ENCODE measurements at regions not wholly inside any gene's neighbourhood (a gene's known extent, or its start where the extent isn't known, plus 50 kb on each side); places are given as distances from the start of the nearest gene placed in this dataset.

- in situ Hi-C loops (cut with HindIII; ENCODE audit: low pct_unique_long_range_greater_than_20kb, low sequenced_read_pairs): no loop called here
- DNase-seq (ENCODE audit: low read depth, low spot score): no peak
These were observed 163.0 kb downstream of the IRS1 start for GRCh38 chr2:226636586-226636985.

DNA sequence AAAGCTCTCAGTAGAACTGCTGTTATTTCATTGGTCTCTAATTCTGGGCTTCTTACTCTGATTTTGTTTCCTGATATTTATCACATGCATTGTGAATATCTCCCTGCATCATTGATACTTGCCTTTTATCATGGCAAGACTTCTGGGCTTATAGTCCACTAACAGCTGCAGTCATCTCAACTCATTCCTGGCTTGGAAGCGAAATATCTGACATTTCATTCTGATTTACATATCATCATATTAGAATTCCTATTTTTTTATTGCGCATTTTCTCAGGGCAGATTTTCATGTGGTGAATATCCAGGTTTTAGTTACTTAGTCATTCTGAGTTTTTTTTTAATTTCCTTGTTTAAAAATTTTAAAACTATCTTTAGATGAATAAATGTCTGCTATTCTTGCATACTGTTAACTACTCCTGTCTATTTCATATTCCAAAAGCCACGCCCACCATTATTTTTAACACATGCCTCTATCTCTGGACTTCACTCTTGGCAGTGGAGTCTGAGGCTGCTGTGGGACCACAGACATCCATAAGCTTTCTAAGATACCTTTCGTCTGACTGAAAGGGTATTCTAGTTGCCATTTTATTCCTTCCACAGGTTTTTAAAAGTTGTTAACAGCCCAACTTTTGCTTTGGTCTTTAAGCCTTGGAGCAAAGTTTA is 164.5 kb downstream of the IRS1 start:
- DNase-seq (ENCODE audit: low read depth, low spot score): no peak
- in situ Hi-C loops (cut with HindIII; ENCODE audit: low pct_unique_long_range_greater_than_20kb, low sequenced_read_pairs): no loop called here

- no peak for DNase-seq (ENCODE audit: low read depth, low spot score)
- in situ Hi-C loops (cut with HindIII; ENCODE audit: low pct_unique_long_range_greater_than_20kb, low sequenced_read_pairs): no loop called here
These were observed 167.9 kb downstream of the IRS1 start for GRCh38 chr2:226631671-226632070.

- no peak for DNase-seq (ENCODE audit: low read depth, low spot score)
- in situ Hi-C loops (cut with HindIII; ENCODE audit: low pct_unique_long_range_greater_than_20kb, low sequenced_read_pairs): no loop called here
These were observed 168.4 kb downstream of the IRS1 start for GRCh38 chr2:226631187-226631586.

DNA sequence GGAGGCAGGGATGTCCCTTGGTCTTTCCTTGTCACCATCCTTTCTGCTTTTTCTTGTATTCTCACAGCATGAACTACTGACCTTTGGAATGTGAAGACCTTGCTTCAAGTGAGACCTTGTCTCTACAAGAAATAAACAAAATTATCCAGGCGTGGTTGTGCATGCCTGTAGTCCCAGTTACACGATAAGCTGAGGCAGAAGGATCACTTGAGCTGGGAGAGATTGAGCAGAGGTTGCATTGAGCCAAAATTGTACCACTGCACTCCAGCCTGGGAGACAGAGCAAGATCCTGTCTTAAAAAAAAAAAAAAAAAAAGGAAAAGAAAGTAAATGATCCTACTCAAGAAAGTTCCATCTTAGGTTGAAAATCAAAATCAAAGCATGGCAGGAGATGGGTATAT is 173.7 kb downstream of the IRS1 start:
- no peak for DNase-seq (ENCODE audit: low read depth, low spot score)
- in situ Hi-C loops (cut with HindIII; ENCODE audit: low pct_unique_long_range_greater_than_20kb, low sequenced_read_pairs): no loop called here

DNA sequence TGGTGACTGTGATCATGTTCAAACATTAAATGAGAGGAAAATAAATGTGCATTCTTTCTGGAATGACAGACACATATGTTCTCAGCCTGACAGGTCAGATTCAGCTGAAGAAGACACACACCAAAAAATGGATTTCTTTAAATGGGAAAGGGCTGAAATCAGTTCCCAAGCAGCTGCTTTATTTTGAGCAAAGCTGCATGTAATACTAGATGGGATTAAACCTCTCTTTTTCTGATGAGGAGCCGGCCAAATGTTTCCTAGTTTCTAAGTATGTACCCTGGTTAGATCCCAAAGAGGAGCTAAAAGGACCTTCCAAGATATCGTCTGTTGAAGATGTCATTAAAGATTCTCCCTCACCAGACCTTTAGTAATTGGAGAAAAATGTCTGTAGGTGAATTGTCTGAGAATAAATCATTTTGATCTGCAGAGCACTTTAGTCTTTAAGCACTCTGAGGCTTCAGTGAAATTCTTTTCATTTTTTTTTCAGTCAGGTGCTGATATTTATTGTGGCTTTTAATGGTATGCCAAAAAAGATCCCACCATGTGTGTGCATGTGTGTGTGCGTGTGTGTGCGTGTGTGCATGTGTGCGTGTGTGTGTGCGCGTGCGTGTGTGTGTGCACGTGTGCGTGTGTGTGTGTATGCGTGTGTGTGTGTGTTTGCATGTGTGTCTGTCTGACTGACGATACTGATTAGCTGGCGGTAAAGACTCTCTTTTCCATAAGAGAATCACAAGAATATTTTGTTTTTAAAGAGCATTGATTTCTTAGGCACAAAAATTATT is 175.8 kb downstream of the IRS1 start:
- in situ Hi-C loops (cut with HindIII; ENCODE audit: low pct_unique_long_range_greater_than_20kb, low sequenced_read_pairs): no loop called here
- DNase-seq (ENCODE audit: low read depth, low spot score): no peak

DNA sequence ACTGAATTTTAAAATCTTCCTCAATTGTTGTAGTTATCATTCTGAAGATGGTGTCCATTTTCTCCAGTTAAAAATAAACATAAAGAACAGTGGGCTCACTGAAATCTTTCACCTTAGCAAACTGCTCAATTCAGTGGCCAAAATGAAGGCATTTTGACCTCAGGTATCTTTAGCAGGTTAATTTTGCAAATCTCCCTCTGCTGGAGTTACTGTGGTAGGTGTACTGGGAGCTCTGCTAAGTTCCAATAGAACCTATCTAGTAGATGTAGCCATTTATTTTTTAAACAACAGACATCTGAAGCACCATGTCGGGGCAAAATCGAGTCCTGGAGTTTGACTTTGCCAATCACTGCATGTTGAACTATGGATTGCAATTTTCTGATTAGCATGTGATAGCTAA is 177.1 kb downstream of the IRS1 start:
- DNase-seq (ENCODE audit: low read depth, low spot score): no peak
- in situ Hi-C loops (cut with HindIII; ENCODE audit: low pct_unique_long_range_greater_than_20kb, low sequenced_read_pairs): no loop called here

DNA sequence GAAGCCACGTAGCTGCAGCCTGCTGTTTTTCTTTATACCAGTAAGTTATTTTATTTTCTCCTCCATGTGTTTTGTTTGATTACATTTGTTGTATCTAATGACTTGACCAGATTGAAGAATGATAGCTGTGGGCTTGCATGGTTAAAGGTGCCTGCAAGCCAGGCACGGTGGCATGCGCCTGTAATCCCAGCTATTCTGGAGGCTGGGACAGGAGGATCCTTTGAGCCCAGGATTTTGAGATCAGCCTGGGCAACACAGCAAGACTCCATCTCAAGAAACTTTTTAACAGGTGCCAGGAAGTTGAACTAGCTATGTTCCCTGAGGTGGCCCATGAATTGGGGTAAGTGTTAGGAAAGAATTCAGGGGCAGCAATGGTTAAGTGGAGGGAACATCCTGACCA is 179.4 kb downstream of the IRS1 start:
- in situ Hi-C loops (cut with HindIII; ENCODE audit: low pct_unique_long_range_greater_than_20kb, low sequenced_read_pairs): no loop called here
- DNase-seq (ENCODE audit: low read depth, low spot score): no peak

DNA sequence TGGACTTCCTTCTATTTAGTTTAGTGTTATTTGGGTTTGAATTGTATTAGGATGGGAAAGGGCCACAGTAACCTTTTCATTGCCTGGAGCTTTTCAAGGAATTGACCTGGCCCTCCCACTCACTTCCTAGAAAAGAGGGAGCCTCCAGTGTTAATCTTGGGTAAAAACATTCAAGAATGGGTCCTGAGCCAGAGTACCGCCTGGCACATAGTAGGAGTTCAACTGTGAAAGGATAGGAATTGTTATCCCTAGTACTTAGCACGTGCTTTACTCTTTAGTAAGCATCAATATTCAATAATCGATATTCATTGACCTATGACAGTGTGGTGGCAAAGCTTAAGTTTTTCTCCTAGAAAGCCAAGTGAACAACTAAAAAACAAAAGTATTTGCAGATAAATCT is 179.9 kb downstream of the IRS1 start:
- in situ Hi-C loops (cut with HindIII; ENCODE audit: low pct_unique_long_range_greater_than_20kb, low sequenced_read_pairs): no loop called here
- no peak for DNase-seq (ENCODE audit: low read depth, low spot score)

DNA sequence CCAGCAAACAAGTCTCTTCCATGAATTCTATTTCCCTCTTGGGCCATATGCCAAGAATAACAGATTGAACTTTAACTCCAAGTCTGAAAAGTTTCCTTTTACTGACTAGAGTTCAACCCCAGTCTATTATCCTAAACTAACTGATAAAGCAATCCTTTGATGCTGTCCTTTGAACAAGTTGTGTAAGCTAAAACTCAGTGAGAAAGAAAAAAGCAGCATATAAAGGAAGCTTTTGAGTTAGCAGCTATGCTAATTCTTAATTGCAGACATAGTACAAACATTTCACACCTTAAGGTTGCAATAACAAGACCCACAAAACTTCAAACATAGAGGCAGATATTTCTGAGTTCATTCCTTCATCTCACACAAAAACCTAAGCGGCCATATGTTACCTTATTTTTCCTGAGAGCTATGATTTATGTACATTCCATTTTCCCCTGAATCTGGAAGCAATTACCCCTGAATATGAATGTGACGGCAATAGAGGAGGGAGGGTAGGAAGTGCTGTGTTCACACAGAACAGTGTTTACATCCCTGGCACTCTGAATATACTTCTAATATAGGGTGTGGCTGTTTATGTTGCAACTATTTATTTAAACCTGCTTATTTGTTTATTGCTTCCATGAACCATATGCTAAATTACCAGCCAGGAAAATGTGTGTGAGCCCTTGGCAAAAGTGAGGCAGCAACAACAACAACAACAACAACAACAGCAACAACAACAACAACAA is 180.6 kb downstream of the IRS1 start:
- no peak for DNase-seq (ENCODE audit: low read depth, low spot score)

GRCh38 chr2:226618544-226618874 is 181.1 kb downstream of the IRS1 start:
- no peak for DNase-seq (ENCODE audit: low read depth, low spot score)
- in situ Hi-C loops (cut with HindIII; ENCODE audit: low pct_unique_long_range_greater_than_20kb, low sequenced_read_pairs): no loop called here

More for the DNA sequence above, 180.6 kb downstream of the IRS1 start:
- in situ Hi-C loops (cut with HindIII; ENCODE audit: low pct_unique_long_range_greater_than_20kb, low sequenced_read_pairs): no loop called here

DNA sequence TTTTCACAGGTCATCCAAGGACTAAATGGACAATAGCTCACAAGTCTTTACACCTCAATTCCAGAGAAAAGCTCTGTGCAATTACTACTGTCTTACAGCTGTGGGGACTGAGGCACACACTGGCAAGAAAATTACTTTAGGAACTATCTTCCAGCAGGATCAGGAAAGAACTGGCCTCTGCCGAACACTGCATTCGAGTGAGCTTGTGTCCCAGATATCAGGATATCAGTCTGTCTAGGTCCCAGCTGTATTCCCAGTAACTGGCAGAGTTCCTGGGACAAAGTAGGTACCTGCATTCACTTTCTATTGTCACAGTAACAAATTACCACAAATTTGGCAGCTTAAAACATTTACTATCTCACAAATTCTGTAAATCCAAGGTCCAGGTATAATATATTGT is 183.7 kb downstream of the IRS1 start:
- DNase-seq (ENCODE audit: low read depth, low spot score): no peak
- in situ Hi-C loops (cut with HindIII; ENCODE audit: low pct_unique_long_range_greater_than_20kb, low sequenced_read_pairs): no loop called here

GRCh38 chr2:226611944-226612318 is 187.7 kb downstream of the IRS1 start:
- DNase-seq (ENCODE audit: low read depth, low spot score): no peak
- in situ Hi-C loops (cut with HindIII; ENCODE audit: low pct_unique_long_range_greater_than_20kb, low sequenced_read_pairs): no loop called here

- no peak for DNase-seq (ENCODE audit: low read depth, low spot score)
- in situ Hi-C loops (cut with HindIII; ENCODE audit: low pct_unique_long_range_greater_than_20kb, low sequenced_read_pairs): no loop called here
These were observed 188.2 kb downstream of the IRS1 start for GRCh38 chr2:226611196-226611943.

DNA sequence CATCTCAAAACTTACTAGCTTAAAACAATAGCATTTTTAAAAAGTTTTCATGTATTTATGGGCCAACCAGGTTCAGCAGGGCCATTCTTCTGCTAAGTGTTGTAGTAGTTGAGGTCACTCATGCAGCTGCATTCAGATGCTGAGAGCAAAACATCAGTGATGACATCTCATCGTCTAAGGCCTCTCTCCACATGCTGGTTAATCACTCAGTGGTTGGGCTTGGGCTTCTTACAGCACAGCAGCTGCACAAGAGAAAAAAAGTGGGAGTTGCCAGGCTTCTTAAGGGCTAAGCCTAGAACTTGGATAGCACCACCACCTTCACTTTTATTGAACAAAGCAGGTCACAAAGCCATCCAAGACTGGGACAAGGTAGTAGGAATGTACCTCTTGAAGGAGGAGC is 190.3 kb downstream of the IRS1 start:
- DNase-seq (ENCODE audit: low read depth, low spot score): no peak
- in situ Hi-C loops (cut with HindIII; ENCODE audit: low pct_unique_long_range_greater_than_20kb, low sequenced_read_pairs): no loop called here

DNA sequence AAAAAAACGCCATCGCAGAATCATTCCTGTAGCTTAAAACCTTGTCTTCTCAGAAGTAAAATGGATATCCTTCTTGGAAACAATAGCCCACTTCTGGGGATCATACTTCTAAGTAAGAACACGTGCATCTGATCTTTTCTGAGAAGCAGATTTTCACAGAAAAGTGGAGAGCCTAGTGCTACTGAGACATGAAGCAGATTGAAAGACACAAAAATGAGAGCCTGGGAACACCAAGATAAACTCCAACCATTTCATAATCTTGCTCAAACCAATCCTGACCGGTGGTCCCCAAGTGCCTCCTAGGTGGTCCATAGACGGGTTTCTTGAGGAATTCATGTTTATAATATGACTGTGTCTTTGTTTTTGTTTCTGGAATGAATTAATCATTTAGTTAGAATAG is 191.2 kb downstream of the IRS1 start:
- in situ Hi-C loops (cut with HindIII; ENCODE audit: low pct_unique_long_range_greater_than_20kb, low sequenced_read_pairs): no loop called here
- no peak for DNase-seq (ENCODE audit: low read depth, low spot score)

- DNase-seq (ENCODE audit: low read depth, low spot score): no peak
These were observed 192.2 kb downstream of the IRS1 start for GRCh38 chr2:226607379-226607778.

GRCh38 chr2:226605642-226606041 is 194.0 kb downstream of the IRS1 start:
- DNase-seq (ENCODE audit: low read depth, low spot score): no peak
- in situ Hi-C loops (cut with HindIII; ENCODE audit: low pct_unique_long_range_greater_than_20kb, low sequenced_read_pairs): no loop called here

More at GRCh38 chr2:226607379-226607778, 192.2 kb downstream of the IRS1 start:
- in situ Hi-C loops (cut with HindIII; ENCODE audit: low pct_unique_long_range_greater_than_20kb, low sequenced_read_pairs): no loop called here

All from SK-MEL-5 (cell line).